CD4-positive, alpha-beta T cell treated with Interleukin-17A for 1 hour (primary cell): ENCODE measurements at regions not wholly inside any gene's neighbourhood (a gene's known extent, or its start where the extent isn't known, plus 50 kb on each side); places are given as distances from the start of the nearest gene placed in this dataset.

Source experiments
- DNase-seq: peaks from one replicate; pipeline ENCODE4 v3.0.0-alpha.2; 2020

DNA sequence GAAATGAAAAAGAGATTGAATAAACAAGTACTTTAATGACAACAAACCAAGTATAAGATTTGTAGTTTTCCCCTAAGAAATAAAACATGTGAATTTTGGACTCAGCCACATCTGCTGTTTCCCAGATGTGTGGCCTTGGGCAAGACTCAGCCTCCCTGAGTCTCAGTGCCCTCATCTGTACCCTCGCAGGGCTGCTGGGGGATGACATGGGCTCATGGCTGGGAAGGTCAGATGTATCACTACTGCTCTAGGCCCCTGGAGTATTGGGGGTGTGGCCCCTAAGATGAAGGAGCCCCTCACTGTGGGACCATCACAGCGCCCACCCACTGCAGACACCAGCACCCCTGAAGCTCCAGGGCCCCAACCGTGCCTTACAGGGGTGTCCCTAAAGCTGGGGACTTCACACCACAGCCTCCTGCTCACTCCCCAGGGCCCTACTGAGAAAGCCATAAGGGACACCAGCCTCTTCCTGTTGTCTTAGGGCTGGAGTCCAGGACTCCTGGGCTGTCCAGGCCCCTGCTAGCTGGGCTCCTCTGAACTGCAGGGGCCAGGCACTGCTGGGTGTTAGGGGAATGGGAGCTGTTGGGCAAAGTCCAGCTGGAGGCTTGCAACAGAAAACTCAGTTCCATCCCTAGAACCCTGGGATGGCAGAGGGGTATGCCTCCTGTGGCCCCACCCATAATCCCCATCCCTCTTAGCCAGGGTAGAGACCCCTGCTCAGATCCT is 104.0 kb upstream of the WNT4 start:
- DNase-seq, result no peak

DNA sequence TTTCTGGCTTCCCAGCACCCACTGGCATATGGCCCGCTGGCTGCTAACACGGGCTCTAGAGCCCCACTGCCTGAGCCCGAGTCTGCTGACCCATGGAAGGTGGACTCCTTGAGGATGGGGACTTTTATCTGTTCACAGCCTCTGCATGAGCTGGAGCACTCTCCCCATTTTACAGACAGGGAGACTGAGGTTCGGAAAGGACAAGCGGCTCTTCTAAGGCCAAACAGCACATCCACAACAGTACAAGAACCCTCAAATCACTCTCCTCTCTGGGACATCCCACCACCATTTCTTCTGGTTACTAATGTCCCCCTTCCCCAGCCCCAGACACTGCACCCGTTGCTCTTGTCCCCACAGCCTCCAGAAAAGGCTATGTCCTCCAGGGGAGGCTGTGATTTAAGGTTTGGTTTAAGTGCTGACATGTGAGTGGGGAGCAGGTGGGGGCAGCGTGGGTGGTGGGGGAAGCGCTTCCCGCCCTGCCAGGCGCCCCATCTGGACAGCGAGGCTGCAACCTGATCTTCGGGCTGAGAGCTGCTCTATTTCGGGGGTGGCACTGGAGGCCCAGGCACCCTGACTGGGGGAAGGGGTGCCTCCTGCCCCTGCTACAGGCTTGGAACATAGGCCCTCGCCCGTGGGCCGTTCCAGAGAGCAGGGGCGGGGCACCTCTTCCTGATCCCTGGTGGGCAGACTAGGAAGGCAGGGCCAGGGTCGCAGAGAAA is 104.8 kb upstream of the WNT4 start:
- DNase-seq, result no peak

DNA sequence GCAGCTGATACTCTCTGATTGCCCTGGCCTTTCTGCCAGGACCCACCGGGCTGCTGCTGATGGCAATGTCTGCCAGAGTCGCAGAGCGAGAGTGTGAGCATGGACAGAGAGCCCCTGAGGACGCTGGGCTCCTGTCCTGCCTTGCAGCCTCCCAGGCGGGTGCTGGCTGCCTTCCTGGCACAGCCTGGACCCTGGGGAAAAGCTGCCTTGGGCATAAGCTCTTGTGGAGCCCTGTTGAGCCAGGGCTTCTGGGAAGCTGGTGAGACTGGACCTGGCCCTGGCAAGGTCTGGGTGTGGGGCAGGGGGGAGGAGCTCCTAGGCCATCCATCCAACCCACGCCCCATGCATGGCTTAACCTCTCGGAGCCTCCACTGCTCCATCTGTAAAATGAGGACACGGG is 105.8 kb upstream of the WNT4 start:
- DNase-seq, result no peak

DNA sequence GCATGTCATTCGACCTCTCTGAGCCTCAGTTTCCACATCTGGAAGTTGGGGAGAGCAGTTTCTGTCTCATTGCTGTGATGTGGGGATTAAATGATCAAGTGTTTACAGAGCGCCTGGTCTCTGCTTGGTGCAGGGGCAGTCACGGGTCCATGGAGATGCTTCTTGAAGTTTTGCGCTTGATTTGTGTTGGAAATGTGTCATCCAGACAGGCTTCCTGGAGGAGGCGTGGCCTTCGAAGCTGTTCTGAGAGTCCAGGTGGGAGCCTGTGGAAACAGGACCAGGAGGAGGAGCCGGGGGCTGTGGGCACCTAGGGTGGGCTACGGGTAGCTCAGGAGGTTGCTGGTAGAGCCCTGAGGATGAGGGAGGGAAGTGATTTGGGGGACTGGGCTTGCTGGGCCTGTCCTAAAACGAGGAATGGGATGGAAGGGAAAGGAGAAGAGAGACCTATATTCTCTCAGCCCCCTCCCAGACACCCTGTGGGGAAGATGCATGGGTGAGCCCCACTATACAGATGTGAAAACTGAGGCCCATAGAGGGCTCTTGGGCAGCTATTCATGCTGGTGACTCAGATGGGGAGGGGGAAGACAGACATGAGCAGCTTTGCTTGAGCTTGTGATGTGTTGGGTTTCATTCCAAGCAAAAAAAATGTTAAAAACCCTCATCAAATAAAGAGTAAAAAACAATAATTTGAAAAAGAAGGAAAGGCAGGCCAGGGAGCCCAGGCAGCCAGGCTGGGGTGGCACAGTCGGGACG is 107.2 kb upstream of the WNT4 start:
- DNase-seq, result no peak

DNA sequence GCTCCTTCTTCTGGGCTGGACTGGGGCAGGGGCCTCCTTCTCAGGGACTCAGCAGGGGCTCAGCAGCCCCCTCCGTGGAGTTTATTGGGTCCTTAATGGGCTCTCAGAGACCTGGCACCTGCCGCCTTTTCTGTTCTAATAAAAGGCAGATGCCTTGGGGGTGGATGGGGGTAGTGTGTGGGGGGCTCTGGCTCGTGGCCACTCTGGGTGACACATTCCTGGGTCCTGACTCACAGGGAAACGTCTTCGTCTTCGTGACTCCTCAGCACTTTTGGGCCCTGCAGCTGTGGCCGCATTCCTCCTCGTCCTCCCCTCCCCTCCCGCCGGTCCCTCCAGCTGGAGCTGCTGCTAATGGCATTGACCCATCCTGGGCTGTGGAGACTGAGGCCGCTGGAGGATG is 107.8 kb upstream of the WNT4 start:
- no peak for DNase-seq

DNA sequence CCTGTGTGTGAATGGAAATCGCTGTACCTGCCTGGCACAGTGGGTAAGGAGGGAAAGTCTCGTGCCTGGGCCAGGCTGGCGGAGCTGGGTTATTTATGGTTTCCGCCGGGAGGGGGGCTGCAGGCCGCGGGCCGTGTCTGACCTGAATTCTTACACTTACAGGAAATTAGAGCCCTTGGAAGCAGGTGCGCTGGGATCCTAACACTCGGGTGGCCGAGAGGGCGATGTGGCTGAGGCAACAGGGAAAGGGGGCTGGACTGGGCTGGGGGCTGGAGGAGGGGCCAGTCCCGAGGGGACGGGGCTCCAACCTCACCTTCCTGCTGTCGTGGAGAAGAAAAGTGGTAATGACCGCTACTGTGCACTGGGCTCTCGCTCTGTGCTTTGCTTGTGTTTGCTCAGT is 109.4 kb upstream of the WNT4 start:
- DNase-seq, result no peak

DNA sequence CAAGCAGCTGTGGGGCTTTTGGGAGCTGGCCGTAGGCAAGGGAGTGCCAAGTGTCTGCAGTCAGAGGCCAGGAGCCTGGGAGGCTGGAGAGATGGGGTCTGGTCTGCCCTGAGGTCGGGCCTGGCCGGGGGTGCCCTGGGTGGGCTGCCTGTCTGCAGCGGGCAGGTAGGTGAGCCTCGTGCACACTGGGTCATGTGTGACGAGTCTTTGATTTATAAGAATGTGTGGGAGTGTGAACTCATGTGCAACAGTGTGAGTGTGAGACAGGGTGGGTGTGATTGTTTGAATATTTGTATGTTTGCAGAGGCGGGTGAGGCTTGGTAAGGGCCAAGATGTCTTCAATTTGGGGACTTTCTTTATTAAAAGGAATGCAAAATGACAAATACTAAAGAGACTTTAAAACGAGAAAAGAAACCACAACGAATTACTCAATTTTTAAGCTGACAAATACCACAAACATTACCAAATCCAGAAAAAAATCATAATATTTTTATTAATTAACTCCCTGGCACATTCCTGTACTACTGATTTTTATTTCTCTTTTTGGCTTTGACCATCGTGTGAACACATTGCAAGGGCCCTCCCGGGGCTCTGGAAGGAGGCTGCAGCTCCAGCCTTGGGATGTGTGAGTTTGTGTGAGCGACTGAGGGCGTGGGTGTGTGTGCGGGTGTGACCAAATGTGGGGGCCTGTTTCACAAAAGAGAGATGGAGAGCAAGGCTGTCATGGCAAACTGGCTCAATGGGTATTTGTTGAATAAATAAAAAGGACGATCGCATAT is 110.3 kb upstream of the WNT4 start:
- no peak for DNase-seq

DNA sequence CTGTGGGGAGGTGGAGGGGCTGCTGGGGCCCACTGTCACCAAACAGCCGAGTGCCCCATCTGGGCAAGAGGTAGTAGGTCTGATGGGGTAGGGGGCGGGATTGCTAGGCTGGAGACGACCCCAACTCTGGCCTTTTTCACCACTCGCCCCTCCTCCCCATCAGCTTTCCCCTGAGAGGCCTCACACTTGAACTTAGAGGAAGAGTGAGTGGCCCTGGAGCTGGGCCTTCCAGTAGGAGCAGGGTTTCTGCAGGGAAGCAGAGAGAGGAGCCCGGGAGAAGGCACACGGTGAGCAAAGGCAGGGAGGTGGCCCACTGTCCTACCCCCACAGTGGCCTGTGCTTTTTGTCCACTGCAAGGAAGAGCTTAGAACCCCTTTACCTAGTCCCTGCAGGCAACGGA is 111.9 kb upstream of the WNT4 start:
- DNase-seq, result no peak

DNA sequence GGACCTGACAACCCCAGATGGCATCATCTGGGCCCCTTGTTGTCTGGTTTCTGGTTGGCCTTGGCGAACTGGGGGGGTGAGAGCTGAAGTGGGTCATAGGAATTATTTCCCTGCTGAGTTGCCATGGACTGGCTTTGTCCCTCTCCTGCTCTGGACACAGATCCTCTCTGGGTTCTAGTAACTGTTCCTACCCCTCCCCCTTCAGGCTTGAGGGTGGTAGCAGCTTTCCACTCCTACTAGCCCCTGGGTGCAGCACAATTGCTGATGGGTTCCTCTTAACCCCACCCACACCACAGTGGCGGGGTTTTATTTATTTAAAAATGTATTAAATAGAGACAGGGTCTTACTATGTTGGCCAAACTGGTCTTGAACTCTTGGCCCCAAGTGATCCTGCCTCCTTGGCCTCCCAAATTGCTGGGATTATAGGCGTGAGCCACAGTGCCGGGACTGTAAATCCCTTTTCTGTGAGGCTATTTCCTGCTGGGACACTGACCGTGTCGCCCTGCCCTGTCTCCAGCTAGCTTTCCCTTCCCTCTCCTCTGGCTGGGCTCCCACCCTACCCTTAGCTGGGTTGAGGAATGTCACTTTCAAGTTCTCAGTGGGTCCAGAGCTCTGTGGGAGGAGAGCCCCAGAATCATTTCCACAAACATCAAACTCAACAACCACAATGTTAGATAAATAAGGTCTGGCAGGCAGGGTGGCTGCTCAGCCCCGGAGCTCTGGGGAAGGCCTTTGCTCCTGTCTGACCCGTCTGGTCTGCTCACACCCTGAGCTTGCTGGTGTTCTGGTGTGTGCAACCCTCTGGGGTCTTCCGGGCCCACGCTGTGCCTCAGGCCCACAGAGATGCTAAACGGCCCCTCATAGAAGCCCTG is 112.7 kb upstream of the WNT4 start:
- no peak for DNase-seq

DNA sequence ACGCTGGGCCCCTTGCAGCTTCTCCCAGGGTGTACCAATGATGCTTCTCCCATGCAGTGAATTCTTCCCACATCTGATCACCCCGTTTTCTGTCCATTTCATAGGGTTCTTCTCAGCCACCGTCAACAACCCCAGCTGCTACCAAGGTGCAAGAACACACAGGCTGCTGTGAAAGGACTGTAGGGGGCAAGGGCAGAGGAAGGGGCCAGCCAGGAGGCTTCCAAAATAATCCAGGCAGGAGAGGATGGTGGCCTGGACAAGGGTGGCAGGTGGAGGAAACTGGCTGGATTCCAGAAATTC is 113.3 kb upstream of the WNT4 start:
- no peak for DNase-seq

DNA sequence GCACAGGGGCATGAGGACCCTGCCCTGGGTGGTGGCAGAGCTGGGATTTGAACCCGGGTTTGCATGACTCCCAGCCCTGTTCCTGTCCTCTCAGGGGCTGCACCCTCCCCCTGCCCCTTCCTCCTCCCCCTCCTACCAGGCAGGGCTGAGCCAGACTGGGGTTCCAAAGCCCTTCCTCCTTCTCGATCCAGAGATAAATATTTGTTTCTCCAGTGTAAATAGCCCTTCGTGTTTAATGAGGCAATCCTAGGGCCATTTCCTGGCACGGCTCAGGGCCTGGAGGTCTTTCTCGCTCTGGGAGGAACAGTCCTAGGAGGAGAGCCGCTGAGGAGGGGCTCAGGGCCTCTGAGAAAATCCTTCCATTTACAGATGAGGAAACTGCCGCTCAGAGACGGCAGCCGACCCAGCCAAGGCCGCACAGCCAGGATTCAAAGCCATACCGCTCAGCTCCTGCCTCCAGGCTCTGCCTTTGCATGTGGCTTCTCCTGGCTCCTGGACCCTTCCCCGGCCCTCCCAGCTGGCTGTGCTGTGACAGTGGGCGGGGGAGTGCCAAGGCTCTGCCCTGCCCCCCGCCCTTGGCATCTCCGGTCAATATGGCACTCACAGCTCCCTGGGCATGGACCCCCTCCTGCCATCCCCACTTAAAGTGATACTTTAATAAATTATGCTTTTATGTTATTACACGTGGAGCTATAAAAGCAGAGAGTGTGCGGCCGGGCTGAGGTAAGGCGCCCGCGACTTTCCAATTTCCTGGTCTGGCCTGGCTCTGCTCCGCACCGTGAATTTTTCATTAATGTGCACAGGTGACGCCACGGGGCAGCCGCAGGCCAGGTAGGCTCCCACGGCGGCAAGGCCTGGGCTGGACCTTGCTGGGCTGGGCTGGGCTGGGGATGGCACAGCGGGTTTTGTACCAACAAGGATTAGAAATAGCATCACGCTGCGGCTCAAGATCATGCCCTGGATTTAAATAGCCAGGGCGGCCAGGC is 114.7 kb upstream of the WNT4 start:
- no peak for DNase-seq

DNA sequence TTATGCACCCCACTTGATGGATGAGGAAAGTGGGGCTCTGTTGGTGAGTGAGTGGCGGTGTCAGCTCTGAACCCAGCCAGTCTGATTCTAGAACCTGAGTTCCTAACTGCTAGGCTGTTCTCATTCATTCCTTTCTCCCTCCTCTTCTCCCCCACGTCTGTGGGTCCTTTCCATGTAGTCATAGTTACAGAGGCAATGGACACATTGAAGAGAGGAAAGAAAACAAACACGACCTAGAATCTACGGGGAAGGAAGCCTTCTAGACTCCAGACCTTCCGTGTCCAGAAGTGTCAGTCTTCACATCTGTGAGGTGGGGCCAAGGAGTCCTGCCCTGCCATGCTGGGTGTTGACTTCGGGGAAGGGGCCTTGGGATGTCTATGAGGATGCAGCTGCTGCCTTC is 115.8 kb upstream of the WNT4 start:
- no peak for DNase-seq

DNA sequence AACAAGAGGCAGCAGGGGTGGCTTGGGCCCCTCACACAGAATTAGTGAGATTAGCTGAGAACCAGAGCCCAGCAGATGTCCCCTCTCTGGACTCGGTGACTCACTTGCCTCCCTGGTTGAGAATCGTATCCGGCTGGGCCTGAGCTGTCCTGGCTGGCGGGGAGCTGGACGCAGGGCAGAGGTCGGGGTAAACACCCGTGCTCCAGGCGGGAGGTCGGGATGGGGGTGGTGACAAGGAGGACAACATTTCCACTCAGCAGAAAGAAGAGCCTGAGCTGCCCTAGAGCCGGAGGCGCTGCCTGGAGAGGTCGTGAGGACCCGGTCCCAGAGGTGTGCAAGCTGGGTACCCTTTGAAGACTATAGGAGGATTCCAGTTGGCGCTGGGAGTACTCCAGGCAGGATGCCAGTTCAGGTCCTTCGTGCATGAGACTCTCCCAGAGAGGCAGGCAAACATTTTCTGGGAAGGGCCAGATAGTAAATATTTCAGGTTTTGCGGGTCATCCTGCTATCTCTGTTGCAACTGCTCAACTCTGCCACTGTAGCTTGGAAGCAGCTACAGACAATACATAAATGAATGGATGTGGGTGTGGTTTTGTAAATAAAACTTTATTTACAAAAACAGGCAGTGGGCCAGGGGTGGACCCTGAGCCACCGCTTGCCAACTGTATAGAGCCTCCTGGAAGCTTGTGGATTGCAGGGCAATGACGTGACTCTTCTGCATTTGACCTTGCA is 116.8 kb upstream of the WNT4 start:
- DNase-seq, result no peak

DNA sequence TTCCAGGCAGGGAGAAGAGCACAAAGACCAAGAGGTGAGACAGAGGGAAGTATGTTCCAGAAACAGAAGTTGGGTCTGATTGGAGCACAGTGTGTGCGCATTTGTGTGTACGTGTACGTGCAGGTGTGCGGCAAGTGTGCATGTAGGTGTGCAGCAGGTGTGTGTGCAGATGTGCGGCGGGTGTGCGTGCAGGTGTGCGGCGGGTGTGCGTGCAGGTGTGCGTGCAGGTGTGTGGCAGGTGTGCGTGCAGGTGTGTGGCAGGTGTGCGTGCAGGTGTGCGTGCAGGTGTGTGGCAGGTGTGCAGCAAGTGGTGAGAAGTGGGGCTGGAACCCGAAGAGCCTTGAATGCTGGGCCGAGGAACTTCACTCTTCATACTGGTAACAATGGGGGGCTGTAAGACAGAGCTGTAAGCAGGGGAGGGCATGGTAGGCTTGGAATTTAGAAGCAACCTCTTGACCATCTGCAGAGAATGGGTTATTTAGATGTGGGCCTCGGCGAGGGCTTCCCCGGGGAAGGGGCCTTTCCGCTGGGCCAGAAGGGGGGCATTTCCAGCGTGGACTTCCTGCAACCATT is 118.0 kb upstream of the WNT4 start:
- no peak for DNase-seq

DNA sequence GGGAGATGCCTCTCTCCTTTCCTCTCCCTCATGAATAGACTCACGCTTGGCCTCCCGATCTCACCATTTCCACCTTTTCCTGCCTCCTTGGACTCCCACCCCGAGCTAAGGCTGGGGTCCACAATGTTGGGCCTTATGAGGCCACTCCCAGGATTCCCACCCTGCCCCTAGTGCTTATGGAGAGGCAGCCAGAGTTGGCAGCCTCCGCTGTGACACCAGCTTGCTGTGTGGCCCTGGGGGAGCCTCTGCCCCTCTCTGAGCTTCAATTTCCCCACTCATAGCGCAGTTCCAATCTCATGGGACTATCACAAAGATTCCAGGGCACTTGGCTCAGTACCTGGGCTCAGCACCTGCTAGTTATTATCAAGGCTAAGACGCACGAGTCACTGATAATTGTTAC is 118.7 kb upstream of the WNT4 start:
- DNase-seq, result no peak

DNA sequence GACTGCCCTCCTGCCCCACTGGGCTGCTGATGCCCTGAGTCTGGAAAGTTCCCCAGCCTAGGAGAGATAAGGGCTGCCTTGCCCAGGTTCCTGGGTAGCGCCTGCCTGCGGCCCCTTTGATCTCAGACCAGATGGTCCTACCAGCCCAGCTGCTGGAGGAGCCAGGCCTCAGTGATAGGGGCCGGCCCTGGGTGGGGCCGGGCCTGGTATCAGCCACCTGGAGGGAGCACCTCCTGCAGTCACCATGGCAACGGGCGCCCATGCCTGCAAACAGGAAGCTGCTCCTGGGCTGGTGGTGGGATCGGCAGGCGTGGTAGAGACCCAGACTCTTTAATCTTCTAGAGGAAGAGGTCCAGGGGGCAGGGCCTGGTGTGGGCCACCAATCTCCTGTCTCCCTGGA is 119.7 kb upstream of the WNT4 start:
- DNase-seq, result no peak

DNA sequence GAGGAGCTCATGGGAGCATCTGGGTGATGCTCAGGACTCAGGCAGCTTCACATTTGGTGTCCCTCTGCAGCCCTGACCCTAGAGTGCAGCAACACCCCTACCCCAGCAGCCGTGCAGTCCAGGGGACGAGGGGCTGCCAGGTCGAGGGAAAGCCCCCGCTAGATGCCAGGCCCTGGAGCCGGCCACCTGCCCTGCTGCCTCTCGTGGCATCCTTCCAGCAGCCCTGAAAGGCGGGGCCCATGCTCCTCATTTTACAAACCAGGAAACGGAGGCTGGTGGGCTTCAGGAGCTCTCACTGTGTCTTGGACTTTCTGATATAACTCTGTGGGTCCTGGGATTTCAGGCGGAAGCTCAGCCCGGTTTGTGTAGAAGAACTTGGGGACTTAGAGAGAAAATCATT is 120.5 kb upstream of the WNT4 start:
- no peak for DNase-seq

DNA sequence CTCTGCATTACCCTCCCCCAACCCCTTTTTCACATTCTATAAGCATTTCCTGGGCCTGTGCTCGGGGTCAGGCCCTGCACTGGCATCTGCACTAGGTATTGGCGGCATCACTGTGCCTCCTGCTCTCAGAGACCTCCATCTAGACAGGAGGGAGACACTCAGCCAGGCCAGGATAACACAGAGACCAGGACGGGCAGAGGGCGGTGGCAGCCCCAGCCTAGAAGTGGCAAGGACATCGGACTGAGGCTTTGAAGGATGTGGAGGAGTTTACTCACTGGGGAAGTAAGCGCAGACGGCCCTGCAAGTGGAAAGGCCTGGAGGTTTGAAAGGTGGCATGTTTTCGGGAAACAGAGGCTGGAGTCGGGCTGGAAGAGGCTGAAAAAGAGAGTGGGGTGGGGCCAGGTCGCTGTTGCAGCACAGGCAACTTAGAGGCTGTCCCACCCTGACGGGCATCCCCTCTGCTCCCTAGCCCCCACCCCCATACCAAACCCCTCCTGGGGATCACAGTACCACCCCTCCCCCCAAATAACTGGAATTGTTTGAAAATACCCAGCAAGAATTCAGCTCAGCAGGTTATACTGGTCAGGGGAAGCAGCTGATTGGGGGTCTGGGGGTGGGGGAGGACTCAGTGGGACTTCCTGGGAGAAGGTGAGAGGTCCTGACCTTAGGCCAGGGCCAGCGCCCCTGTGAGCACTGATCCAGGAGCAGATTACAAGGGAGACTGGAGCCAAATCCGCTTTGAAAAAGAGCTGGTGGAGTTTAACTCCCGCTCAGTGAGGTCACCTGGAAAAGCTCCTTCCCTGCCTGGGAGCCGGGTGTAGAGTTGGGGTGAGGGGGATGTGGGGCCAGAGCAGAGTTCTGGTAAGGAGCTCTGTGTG is 121.8 kb upstream of the WNT4 start:
- DNase-seq, result no peak

DNA sequence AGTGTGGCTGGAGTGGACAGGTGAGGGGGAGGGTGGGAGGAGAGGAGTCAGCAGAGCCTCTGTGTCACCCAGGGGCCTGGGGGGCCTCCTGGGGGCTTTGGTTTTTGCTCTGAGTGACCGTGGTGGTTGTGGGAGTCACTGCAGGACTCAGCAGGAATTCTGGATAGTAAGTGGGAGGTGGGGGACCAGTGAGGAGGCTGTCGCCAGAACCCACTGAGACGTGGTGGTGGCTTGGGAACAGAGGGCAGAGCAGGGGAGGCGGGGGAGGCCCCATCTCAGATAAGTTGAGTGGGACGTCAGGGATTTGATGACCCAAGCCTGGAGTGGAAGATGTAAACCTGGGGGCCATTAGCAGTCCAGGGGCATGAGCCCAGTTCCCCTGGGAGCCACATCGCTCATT is 123.2 kb upstream of the WNT4 start:
- DNase-seq, result no peak
